H54 (cell line): ENCODE measurements at regions not wholly inside any gene's neighbourhood (a gene's known extent, or its start where the extent isn't known, plus 50 kb on each side); places are given as distances from the start of the nearest gene placed in this dataset.
"Not testable (repeated sequence)": the region's sequence is repeated elsewhere in the genome, so short reads cannot be mapped to it uniquely, and the experiment has no call there.

Experiments
- DNase-seq: peaks from one replicate; pipeline ENCODE4 v3.0.0; 2011; ENCODE audit warnings: low spot score, mixed read lengths; ENCODE audit not compliant: insufficient read length
- FAIRE-seq: peaks from 3 replicates; lab custom pipeline; 2011; peaks lifted over from hg19 to GRCh38; lab: Jason Lieb, UNC
- POLR2A ChIP-seq: IDR thresholded peaks from 2 replicates; pipeline ENCODE4 v1.6.1; 2011; ENCODE audit warnings: low read depth, mild to moderate bottlenecking, low read length

GRCh38 chr20:17869295-17869994, 99.1 kb downstream of the SNX5 start:
- no peak for TF ChIP-seq POLR2A
- DNase-seq (no peak), FAIRE-seq (no peak)

- no peak for DNase-seq
- no peak for FAIRE-seq
- TF ChIP-seq POLR2A: no peak
These were observed 99.8 kb downstream of the SNX5 start for GRCh38 chr20:17868700-17869231.

DNA sequence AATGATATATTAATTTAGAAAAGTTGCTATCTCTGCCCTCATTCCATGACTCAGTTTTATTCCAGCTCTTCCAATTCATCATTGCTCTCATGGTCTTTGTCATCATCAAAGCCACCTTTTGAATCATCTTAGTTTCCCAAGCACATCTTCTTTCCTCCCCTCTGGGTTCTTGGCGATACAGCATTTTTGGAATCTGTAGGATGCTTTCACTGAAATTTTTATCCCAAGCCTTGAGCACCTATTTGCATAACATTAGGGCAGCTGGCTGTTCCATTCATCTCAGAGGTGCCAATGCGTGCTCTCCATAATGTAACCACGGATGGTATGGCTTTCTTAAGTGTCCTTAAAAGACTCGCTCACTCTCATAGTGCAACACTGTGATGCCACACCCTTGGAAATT, 100.4 kb downstream of the SNX5 start:
- no peak for DNase-seq
- no peak for TF ChIP-seq POLR2A
- FAIRE-seq: no peak

GRCh38 chr20:17867131-17867925, 101.3 kb downstream of the SNX5 start:
- DNase-seq (no peak), FAIRE-seq (no peak)
- no peak for TF ChIP-seq POLR2A

GRCh38 chr20:17866234-17867001, 102.2 kb downstream of the SNX5 start:
- FAIRE-seq (no peak), DNase-seq (no peak)
- no peak for TF ChIP-seq POLR2A

DNA sequence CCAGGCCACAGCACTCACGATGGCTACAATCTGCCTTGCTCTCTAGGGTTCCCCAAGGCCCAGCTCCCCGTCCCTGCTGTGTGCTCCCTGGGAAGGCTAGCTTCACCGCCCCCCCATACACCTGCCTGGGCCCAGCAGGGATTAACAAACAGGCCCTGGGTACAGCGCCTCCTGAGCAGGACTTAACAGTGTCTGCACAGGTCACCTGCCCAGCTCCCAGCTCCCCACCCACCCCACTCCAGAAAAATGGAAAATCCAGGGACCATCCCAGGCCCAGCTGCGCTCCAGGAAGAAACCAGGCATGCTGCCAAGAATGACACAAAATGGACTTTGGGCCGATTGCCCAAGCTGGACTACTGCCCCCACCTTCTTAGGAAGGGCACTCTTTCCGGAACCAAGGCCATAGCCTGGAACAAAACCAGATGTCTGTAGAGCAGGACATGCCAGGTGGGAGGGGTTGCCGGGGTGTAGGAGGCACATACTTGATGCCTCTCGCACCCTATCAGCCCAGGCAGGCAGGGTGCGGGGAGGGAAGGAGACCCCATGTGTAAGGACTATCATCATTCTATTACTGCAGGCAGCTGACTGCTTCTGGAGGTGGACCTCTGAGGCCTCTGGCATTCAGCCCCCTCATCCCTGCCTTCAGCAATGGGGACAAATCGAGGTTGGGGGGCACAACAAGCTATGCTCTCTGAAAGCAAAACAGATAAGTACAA, 104.9 kb downstream of the SNX5 start:
- FAIRE-seq (no peak), DNase-seq (no peak)
- TF ChIP-seq POLR2A: no peak

DNA sequence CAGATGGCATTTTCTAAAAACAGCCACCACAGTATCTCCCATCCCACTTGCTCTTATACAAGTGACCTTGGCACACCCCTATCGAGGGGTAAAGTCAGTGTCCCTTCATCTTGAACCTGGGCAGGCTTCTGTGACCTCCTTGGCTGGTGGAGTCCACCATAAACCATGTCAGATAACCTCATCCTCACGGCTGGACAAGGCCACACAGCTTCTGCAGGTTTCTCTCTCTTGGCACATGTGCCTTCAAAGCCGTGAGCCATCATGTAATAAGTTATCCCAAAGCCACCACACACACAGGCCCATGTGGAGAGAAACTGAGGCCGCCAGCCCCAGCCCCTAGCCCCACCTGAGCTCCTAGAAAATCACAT, 105.4 kb downstream of the SNX5 start:
- FAIRE-seq (no peak), DNase-seq (no peak)
- TF ChIP-seq POLR2A: no peak

GRCh38 chr20:17862171-17862570, 106.4 kb downstream of the SNX5 start:
- FAIRE-seq (no peak), DNase-seq (no peak)
- no peak for TF ChIP-seq POLR2A

- not testable (repeated sequence) for DNase-seq, FAIRE-seq
These were observed 107.0 kb downstream of the SNX5 start for GRCh38 chr20:17861620-17862019.

GRCh38 chr20:17860301-17861197, 108.0 kb downstream of the SNX5 start:
- no peak for FAIRE-seq
- no peak for DNase-seq
- no peak for TF ChIP-seq POLR2A

DNA sequence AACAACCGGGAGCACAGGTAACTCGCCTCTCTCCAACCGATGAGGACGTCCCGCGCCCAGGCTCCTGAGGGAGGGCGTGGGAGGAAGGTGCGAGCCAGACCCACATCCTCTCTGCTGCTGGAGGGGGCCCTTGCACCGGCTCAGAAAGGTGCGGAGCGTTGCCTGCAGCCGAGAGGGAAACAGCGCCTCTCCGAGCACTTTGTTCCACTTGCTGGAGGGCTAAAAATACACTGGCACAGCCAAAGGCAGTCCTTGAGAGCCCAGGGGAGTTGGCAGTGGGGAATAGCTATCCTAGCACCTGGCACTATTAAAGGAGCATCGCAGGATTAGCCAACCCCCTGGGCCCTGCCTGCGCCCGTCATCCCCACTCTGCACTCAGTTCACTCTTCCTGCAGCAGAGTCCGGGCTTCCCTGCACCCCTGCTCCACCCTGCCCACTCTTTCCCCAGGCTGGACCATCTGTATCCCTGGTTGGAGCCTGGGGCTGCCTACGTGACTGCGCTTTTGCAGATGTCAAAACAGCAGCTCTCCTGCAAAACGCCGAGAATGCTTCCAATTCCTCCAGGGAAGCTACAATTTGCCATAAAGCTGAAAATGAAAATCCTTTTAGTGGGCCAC, 108.9 kb downstream of the SNX5 start:
- no peak for TF ChIP-seq POLR2A
- no peak for DNase-seq
- no peak for FAIRE-seq

DNA sequence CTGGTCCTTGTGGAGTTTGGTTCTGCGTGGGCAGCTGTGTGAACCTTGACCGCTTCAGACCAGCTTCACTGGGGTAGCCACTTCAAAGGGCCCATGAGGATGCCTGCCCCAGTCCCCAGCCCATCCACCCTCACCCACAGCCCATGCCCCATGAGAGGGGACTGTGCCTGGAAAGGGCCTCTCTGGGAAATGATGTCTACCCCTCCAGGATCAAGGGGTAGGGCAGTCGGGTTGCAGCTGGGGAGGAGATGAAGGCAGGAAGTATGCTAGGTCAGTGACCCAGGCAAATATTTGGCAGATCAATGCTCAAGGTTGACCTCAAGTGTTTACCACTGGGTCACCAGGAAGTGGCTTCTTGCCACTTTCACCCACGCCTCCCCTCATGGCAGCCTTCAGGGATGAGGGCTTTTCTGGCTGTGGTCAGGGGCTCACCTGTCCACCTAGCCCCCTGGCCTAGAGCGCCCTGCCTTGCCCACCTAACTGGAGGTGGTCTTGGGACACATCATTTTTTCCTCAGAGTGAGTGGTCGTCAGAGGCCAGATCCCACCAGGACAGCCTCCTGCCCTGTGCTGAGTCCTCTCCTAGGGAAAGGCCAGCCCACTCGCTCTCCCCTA, 109.5 kb downstream of the SNX5 start:
- no peak for TF ChIP-seq POLR2A
- DNase-seq (no peak), FAIRE-seq (no peak)
